Neuronal stem cell (in vitro differentiated cells): ENCODE measurements at regions not wholly inside any gene's neighbourhood (a gene's known extent, or its start where the extent isn't known, plus 50 kb on each side); places are given as distances from the start of the nearest gene placed in this dataset.

Experiments used
- DNase-seq: peaks from one replicate; pipeline ENCODE4 v3.0.0-alpha.2; 2013; ENCODE audit warnings: low spot score
- H2AFZ ChIP-seq: one replicate; pipeline ENCODE4 v1.6.1; 2013; ENCODE audit warnings: mild to moderate bottlenecking, low read length, inconsistent platforms
- H2AK5ac ChIP-seq: 2 replicates; pipeline ENCODE4 v1.6.1; 2013; ENCODE audit warnings: low read depth, mild to moderate bottlenecking, inconsistent platforms, low read length, moderate library complexity, mixed read lengths
- H2BK120ac ChIP-seq: 2 replicates; pipeline ENCODE4 v1.6.1; 2013; ENCODE audit warnings: low read depth, mild to moderate bottlenecking, inconsistent platforms, low read length, moderate library complexity, mixed read lengths
- H2BK12ac ChIP-seq: one replicate; pipeline ENCODE4 v1.6.1; 2013; ENCODE audit warnings: low read length, inconsistent platforms
- H2BK15ac ChIP-seq: 2 replicates; pipeline ENCODE4 v1.6.1; 2013; ENCODE audit warnings: mild to moderate bottlenecking, low read length, inconsistent platforms, mixed read lengths
- H2BK5ac ChIP-seq: one replicate; pipeline ENCODE4 v1.6.1; 2013; ENCODE audit warnings: inconsistent platforms, mild to moderate bottlenecking, low read length, moderate library complexity
- H3K14ac ChIP-seq: one replicate; pipeline ENCODE4 v1.6.1; 2013; ENCODE audit warnings: low read length, inconsistent platforms
- H3K18ac ChIP-seq: 2 replicates; pipeline ENCODE4 v1.6.1; 2013; ENCODE audit warnings: low read length, inconsistent platforms
- H3K23ac ChIP-seq: 2 replicates; pipeline ENCODE4 v1.6.1; 2013; ENCODE audit warnings: low read depth, mild to moderate bottlenecking, mixed read lengths, low read length, inconsistent platforms; ENCODE audit not compliant: poor library complexity
- H3K27ac ChIP-seq: replicated peaks from 3 replicates; pipeline ENCODE4 v1.5.1; 2013; ENCODE audit warnings: low read length, inconsistent platforms
- H3K27me3 ChIP-seq, 3 experiments: 2 replicates each; pipeline ENCODE4 v1.6.1; 2013; ENCODE audit warnings: low read length in 3 of 3, mild to moderate bottlenecking in 2 of 3, inconsistent platforms in 1 of 3, low read depth in 1 of 3, mixed read lengths in 1 of 3, moderate library complexity in 1 of 3; ENCODE audit not compliant: control insufficient read depth in 3 of 3, insufficient read depth in 3 of 3
- H3K36me3 ChIP-seq, 2 donors: replicated peaks in 1 of 2; 2 replicates each; pipeline ENCODE4 v1.6.1; 2013; ENCODE audit warnings: low read length in 2 of 2; ENCODE audit not compliant: control insufficient read depth in 2 of 2, insufficient read depth in 2 of 2
- H3K4ac ChIP-seq: 2 replicates; pipeline ENCODE4 v1.6.1; 2013; ENCODE audit warnings: inconsistent platforms, mild to moderate bottlenecking, low read length, moderate library complexity
- H3K4me1 ChIP-seq, 2 donors: 1 replicate in 1 of 2; 2 replicates in 1 of 2; pipeline ENCODE4 v1.6.1; 2013; ENCODE audit warnings: low read length in 2 of 2, low read depth in 1 of 2; ENCODE audit not compliant: control insufficient read depth in 2 of 2, insufficient read depth in 1 of 2
- H3K4me2 ChIP-seq: one replicate; pipeline ENCODE4 v1.6.1; 2013; ENCODE audit warnings: mild to moderate bottlenecking, low read length, inconsistent platforms; ENCODE audit not compliant: insufficient read depth, poor library complexity, severe bottlenecking
- H3K4me3 ChIP-seq, 2 donors: 2 replicates each; pipeline ENCODE4 v1.5.1; 2013; ENCODE audit warnings: low read length in 2 of 2, mild to moderate bottlenecking in 2 of 2, inconsistent platforms in 1 of 2, moderate library complexity in 1 of 2
- H3K79me1 ChIP-seq: one replicate; pipeline ENCODE4 v1.6.1; 2013; ENCODE audit warnings: low read depth, mild to moderate bottlenecking, inconsistent platforms, low read length, moderate library complexity
- H3K9ac ChIP-seq: one replicate; pipeline ENCODE4 v1.6.1; 2013; ENCODE audit warnings: mild to moderate bottlenecking, low read depth, low read length, inconsistent platforms; ENCODE audit not compliant: poor library complexity
- H3K9me3 ChIP-seq, 2 donors: replicated peaks in 1 of 2; 2 replicates each; pipeline versions ENCODE3 to v1.6.1; 2013; ENCODE audit warnings: low read length in 2 of 2, mild to moderate bottlenecking in 2 of 2, inconsistent platforms in 1 of 2, low read depth in 1 of 2, mixed read lengths in 1 of 2, moderate library complexity in 1 of 2; ENCODE audit not compliant: control insufficient read depth in 2 of 2, insufficient read depth in 1 of 2
- H4K8ac ChIP-seq: one replicate; pipeline ENCODE4 v1.6.1; 2013; ENCODE audit warnings: low read depth, mild to moderate bottlenecking, inconsistent platforms, low read length, moderate library complexity
- H4K91ac ChIP-seq: one replicate; pipeline ENCODE4 v1.6.1; 2013; ENCODE audit warnings: low read length, low read depth, mild to moderate bottlenecking, inconsistent platforms; ENCODE audit not compliant: poor library complexity
- WGBS, 2 donors: extraction: QIAGEN DNeasy Blood & Tissue Kit; methylation state at CpG; one replicate each; pipeline ENCODE4 v1.1.7; 2013; ENCODE audit warnings: missing lambda C conversion rate in 2 of 2, mixed read lengths in 1 of 2; ENCODE audit not compliant: insufficient read length in 2 of 2, insufficient replicate concordance in 1 of 2; ENCODE audit errors: extremely low coverage in 2 of 2; 5-methylcytosine and 5-hydroxymethylcytosine counted together

DNA sequence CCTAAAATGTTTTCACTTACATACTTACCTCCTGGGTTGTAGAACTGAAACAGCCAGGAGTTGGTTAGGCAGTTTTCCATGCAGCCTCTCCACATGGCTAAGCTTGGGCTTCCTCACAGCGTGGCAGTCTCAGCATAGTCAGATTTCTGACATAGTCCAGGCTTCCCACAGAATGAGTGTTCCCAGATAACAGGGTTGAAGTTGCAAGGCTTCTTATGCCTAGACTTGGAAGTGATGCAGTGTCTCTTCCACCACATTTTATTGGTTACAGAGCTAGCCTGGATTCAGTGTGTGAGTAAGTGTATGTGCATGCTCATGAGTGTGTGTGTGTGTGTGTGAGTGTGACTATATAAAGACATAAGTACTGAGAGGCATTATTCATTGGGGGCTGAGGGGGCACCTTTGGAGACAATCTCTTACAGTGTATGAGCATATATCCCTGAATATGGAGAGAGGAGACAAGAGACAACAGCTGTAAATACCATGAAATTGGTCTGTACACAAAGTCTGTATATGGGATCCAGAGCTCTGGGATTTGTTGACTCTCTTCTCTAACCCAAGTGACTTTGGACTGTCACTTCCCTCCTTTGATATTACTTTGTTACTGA, 78.1 kb downstream of the ZNF621 start:
- H3K9me3 ChIP-seq, result no peaks in the 10 kb centered on the region
- DNase-seq, result no peak
- no peaks in the 10 kb centered on the region for H3K36me3 ChIP-seq
- no peak overlapping the region for H3K18ac ChIP-seq
- no CpG with 5 or more reads among the region's 1 CpG for WGBS, 2 donors
- no peak overlapping the region for H2BK120ac ChIP-seq
- no peak overlapping the region for H3K9ac ChIP-seq
- no peak overlapping the region for H2BK12ac ChIP-seq
- H3K4ac ChIP-seq, result no peak overlapping the region
- H2BK5ac ChIP-seq, result no peak overlapping the region
- H3K23ac ChIP-seq, result no peak overlapping the region
- no peak overlapping the region for H3K4me3 ChIP-seq
- no peak overlapping the region for H4K91ac ChIP-seq
- H3K27ac ChIP-seq, result no peak overlapping the region
- no peak overlapping the region for H3K14ac ChIP-seq
- H2AFZ ChIP-seq, result no peak overlapping the region
- H3K4me1 ChIP-seq, result no peaks in the 10 kb centered on the region
- H3K79me1 ChIP-seq, result no peaks in the 10 kb centered on the region
- no peak overlapping the region for H4K8ac ChIP-seq
- no peak overlapping the region for H2AK5ac ChIP-seq
- no peaks in the 10 kb centered on the region for H3K27me3 ChIP-seq
- H3K4me2 ChIP-seq, result no peak overlapping the region
- no peak overlapping the region for H2BK15ac ChIP-seq

DNA sequence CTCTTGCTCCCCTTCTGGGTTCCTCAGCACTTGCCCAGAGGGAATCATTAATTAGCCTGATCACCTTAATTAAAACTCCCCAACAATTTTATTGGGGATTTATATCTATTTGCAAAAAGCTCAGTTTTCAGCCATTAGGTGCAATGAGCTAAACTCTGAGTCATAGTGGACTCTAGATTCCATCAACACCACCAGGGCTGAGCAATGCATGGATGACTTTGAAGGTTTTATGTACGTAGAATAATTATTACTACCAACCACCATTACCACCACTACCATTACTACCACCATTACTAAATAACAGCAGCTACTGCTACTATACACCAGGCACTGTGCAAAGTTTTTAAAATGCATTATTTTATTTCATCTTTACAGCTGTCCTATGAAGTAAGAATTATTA, 81.2 kb downstream of the ZNF621 start:
- H3K79me1 ChIP-seq, result no peaks in the 10 kb centered on the region
- no CpG with 5 or more reads among the region's 1 CpG for whole genome bisulfite sequencing, 2 donors
- H3K4ac ChIP-seq, result no peak overlapping the region

DNA sequence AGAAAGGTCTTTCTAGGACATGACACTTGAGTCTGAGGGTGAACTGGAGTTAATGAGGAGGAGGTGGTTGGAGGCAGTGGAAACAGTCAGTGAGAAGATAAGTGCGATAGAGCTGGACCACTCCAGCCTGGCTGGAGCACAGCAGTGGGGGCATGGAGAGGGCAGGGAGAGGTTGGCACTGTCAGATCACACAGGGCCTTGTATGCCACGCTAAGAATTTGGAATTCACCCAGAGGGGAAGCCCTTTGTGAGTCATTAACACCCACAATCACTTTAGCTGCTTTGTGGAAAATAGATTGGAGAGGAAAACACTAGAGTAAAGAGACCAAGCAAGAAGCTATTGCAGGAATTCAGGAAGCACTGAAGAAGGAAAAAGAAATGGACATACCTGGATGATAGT, 83.3 kb downstream of the ZNF621 start:
- Histone ChIP-seq H3K4me1 (peaks cover 2 to 5% of the 10 kb centered on the region in 2 donors), H3K36me3 (no peaks in the 10 kb centered on the region), H2BK120ac (no peak overlapping the region), H3K23ac (no peak overlapping the region), H3K4ac (no peak overlapping the region), H2BK5ac (no peak overlapping the region), H3K27ac (no peak overlapping the region), H4K8ac (no peak overlapping the region), H3K79me1 (no peaks in the 10 kb centered on the region), H4K91ac (no peak overlapping the region), H2BK15ac (no peak overlapping the region), H2BK12ac (no peak overlapping the region), H3K18ac (no peak overlapping the region), H3K27me3 (no peaks in the 10 kb centered on the region), H3K9me3 (no peaks in the 10 kb centered on the region), H3K14ac (no peak overlapping the region), H2AFZ (no peak overlapping the region), H3K4me2 (no peak overlapping the region), H2AK5ac (no peak overlapping the region), H3K4me3 (no peak overlapping the region), H3K9ac (no peak overlapping the region)
- WGBS, 2 donors, result no CpG with 5 or more reads among the region's 2 CpGs
- no peak for DNase-seq

More for the DNA sequence above, 81.2 kb downstream of the ZNF621 start:
- no peak overlapping the region for H4K8ac ChIP-seq
- H3K4me2 ChIP-seq, result no peak overlapping the region
- no peak overlapping the region for H2BK5ac ChIP-seq
- H3K4me3 ChIP-seq, result no peak overlapping the region
- H2AFZ ChIP-seq, result no peak overlapping the region
- no peaks in the 10 kb centered on the region for H3K36me3 ChIP-seq
- no peak overlapping the region for H3K18ac ChIP-seq
- no peak overlapping the region for H3K9ac ChIP-seq
- no peak overlapping the region for H3K14ac ChIP-seq
- H2AK5ac ChIP-seq, result no peak overlapping the region
- no peak overlapping the region for H3K23ac ChIP-seq
- no peak overlapping the region for H2BK12ac ChIP-seq
- no peak overlapping the region for H4K91ac ChIP-seq
- H2BK15ac ChIP-seq, result no peak overlapping the region
- no peak overlapping the region for H3K27ac ChIP-seq
- no peaks in the 10 kb centered on the region for H3K4me1 ChIP-seq
- DNase-seq, result no peak
- no peaks in the 10 kb centered on the region for H3K27me3 ChIP-seq
- no peak overlapping the region for H2BK120ac ChIP-seq
- H3K9me3 ChIP-seq, result no peaks in the 10 kb centered on the region

DNA sequence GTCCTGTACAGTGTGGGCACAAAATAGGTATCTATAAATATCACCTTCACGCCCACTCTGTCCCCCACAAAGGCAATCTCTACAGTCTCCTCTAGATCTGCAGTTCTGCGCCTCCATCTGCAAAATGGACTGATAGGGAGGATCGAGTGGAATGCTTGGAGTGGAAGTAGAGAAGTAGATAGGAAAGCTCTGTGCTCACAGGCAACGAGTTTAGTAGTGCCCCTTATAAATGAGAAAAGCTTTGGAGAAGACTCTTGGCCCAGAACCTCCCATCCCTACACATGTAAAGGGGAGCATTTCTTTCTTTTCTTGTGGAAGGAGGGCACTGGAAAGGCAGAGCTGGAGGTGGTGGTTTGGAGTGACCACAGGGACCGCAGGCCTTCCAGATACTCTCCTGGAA, 88.5 kb downstream of the ZNF621 start:
- H2AK5ac ChIP-seq, result no peak overlapping the region
- no peak overlapping the region for H2BK15ac ChIP-seq
- H2AFZ ChIP-seq, result no peak overlapping the region
- H3K23ac ChIP-seq, result no peak overlapping the region
- H3K79me1 ChIP-seq, result no peaks in the 10 kb centered on the region
- H3K4me1 ChIP-seq, result peaks cover 14 to 23% of the 10 kb centered on the region in 2 donors
- no peak overlapping the region for H4K91ac ChIP-seq
- no peak overlapping the region for H3K4me3 ChIP-seq
- no peak overlapping the region for H2BK12ac ChIP-seq
- H2BK5ac ChIP-seq, result no peak overlapping the region
- H3K9me3 ChIP-seq, result no peaks in the 10 kb centered on the region
- H3K36me3 ChIP-seq, result no peaks in the 10 kb centered on the region
- no peak for DNase-seq
- H3K27ac ChIP-seq, result no peak overlapping the region
- no peak overlapping the region for H4K8ac ChIP-seq
- H2BK120ac ChIP-seq, result no peak overlapping the region
- no peak overlapping the region for H3K18ac ChIP-seq
- no peak overlapping the region for H3K4me2 ChIP-seq
- H3K9ac ChIP-seq, result no peak overlapping the region
- no CpG with 5 or more reads among the region's 5 CpGs for WGBS, 2 donors
- H3K27me3 ChIP-seq, result peaks cover 0 to 3% (median 0%) of the 10 kb centered on the region in 3 experiments
- H3K4ac ChIP-seq, result no peak overlapping the region
- no peak overlapping the region for H3K14ac ChIP-seq
